Keratinocyte (primary cell): ENCODE measurements at regions not wholly inside any gene's neighbourhood (a gene's known extent, or its start where the extent isn't known, plus 50 kb on each side); places are given as distances from the start of the nearest gene placed in this dataset.

Experiments
- DNase-seq: peaks from one replicate; pipeline ENCODE4 v3.0.0-alpha.2; 2011; ENCODE audit warnings: low read depth, missing footprints, low spot score
- FAIRE-seq: peaks from 2 replicates; lab custom pipeline; 2011; peaks lifted over from hg19 to GRCh38; lab: Jason Lieb, UNC
- H2AFZ ChIP-seq: 2 replicates; pipeline ENCODE4 v1.6.0; 2012; ENCODE audit warnings: low read length, control low read depth, inconsistent platforms; ENCODE audit not compliant: control insufficient read depth
- H3K27ac ChIP-seq: 2 replicates; pipeline ENCODE4 v1.5.1; 2011; ENCODE audit warnings: low read length; ENCODE audit not compliant: control insufficient read depth, insufficient read depth
- H3K27me3 ChIP-seq: 3 replicates; pipeline ENCODE4 v1.6.0; 2011; ENCODE audit warnings: low read length; ENCODE audit not compliant: control insufficient read depth, insufficient read depth; ENCODE audit errors: extremely low read depth
- H3K36me3 ChIP-seq, 2 experiments: 2 replicates in 1 of 2; 3 replicates in 1 of 2; pipeline ENCODE4 v1.5.1; 2011; ENCODE audit warnings: low read length in 2 of 2, mild to moderate bottlenecking in 1 of 2; ENCODE audit not compliant: control insufficient read depth in 2 of 2, insufficient read depth in 2 of 2; ENCODE audit errors: extremely low read depth in 1 of 2
- H3K4me1 ChIP-seq: 3 replicates; pipeline ENCODE4 v1.5.1; 2011; ENCODE audit warnings: low read length; ENCODE audit not compliant: control insufficient read depth, insufficient read depth; ENCODE audit errors: extremely low read depth
- H3K4me2 ChIP-seq: 3 replicates; pipeline ENCODE4 v1.6.0; 2011; ENCODE audit warnings: low read depth, low read length; ENCODE audit not compliant: control insufficient read depth, insufficient read depth; ENCODE audit errors: extremely low read depth
- H3K4me3 ChIP-seq, 3 experiments: fragments of 200-600 bp in 1 of 3; sonication (generic) in 1 of 3; 2 replicates in 2 of 3; 3 replicates in 1 of 3; pipeline ENCODE4 v1.5.1; 2011 to 2016; ENCODE audit warnings: low read length in 3 of 3, mild to moderate bottlenecking in 3 of 3, control low read depth in 2 of 3, inconsistent platforms in 1 of 3, low read depth in 1 of 3, mixed read lengths in 1 of 3, mixed run types in 1 of 3, moderate library complexity in 1 of 3; ENCODE audit not compliant: control insufficient read depth in 2 of 3, insufficient read depth in 2 of 3; ENCODE audit errors: extremely low read depth in 1 of 3
- H3K79me2 ChIP-seq: 2 replicates; pipeline ENCODE4 v1.6.0; 2012; ENCODE audit warnings: low read length; ENCODE audit not compliant: control insufficient read depth, insufficient read depth
- H3K9ac ChIP-seq: 3 replicates; pipeline ENCODE4 v1.6.0; 2011; ENCODE audit warnings: low read length; ENCODE audit not compliant: control insufficient read depth, insufficient read depth; ENCODE audit errors: extremely low read depth
- H3K9me1 ChIP-seq: 3 replicates; pipeline ENCODE4 v1.6.0; 2011; ENCODE audit warnings: low read length; ENCODE audit not compliant: control insufficient read depth, insufficient read depth; ENCODE audit errors: extremely low read depth
- H3K9me3 ChIP-seq: 2 replicates; pipeline ENCODE4 v1.5.1; 2012; ENCODE audit warnings: low read depth, low read length; ENCODE audit not compliant: control insufficient read depth
- H4K20me1 ChIP-seq: 3 replicates; pipeline ENCODE4 v1.6.0; 2011; ENCODE audit warnings: low read length; ENCODE audit not compliant: control insufficient read depth, insufficient read depth; ENCODE audit errors: extremely low read depth
- CTCF ChIP-seq, 3 experiments: IDR thresholded peaks in 1 of 3; conservative IDR thresholded peaks in 1 of 3; optimal IDR thresholded peaks in 1 of 3; 2 replicates in 2 of 3; 3 replicates in 1 of 3; pipeline versions ENCODE3 to v1.5.1; 2011; ENCODE audit warnings: low read length in 3 of 3, mild to moderate bottlenecking in 3 of 3, moderate library complexity in 2 of 3, control low read depth in 1 of 3, inconsistent platforms in 1 of 3; ENCODE audit not compliant: insufficient read depth in 2 of 3; ENCODE audit errors: extremely low read depth in 1 of 3
- EZH2 ChIP-seq: IDR thresholded peaks from one replicate; pipeline ENCODE4 v1.6.1; 2012; ENCODE audit warnings: inconsistent platforms, mild to moderate bottlenecking, low read length, moderate library complexity
- dilution Hi-C: fragments of 300-500 bp; cut with MboI; formaldehyde crosslinking; loops from one replicate; pipeline ENCODE4 v1.7.0; 2020; ENCODE audit warnings: low sequenced_read_pairs; ENCODE audit not compliant: extremely low pct_ligation_motif_present

GRCh38 chr10:109025172-109025571 lies 898.1 kb downstream of the XPNPEP1 start:
- Histone ChIP-seq H3K4me2 (no peak overlapping the region), H2AFZ (no peak overlapping the region), H3K27me3 (no peaks in the 10 kb centered on the region), H3K9me3 (no peaks in the 10 kb centered on the region), H3K9me1 (no peaks in the 10 kb centered on the region), H3K27ac (no peak overlapping the region), H3K4me3 (no peak overlapping the region), H3K79me2 (no peaks in the 10 kb centered on the region), H3K4me1 (no peaks in the 10 kb centered on the region), H3K36me3 (no peaks in the 10 kb centered on the region), H3K9ac (no peak overlapping the region), H4K20me1 (no peaks in the 10 kb centered on the region)
- TF ChIP-seq EZH2 (no peak), CTCF (optimal IDR thresholded peaks at IDR 0.05 in 1 of 3, IDR thresholded peaks at IDR 0.05 in 1 of 3, conservative IDR thresholded peaks at IDR 0.05 in 1 of 3; ENCODE audit: extremely low read depth in 1 of 3, insufficient read depth in 2 of 3, low read length in 3 of 3) (no peak)
- FAIRE-seq (no peak), DNase-seq (no peak)
- dilution Hi-C loops, result no loop called here

GRCh38 chr10:109022417-109023049 lies 900.8 kb downstream of the XPNPEP1 start:
- TF ChIP-seq EZH2, result no peak
- TF ChIP-seq CTCF (optimal IDR thresholded peaks at IDR 0.05 in 1 of 3, IDR thresholded peaks at IDR 0.05 in 1 of 3, conservative IDR thresholded peaks at IDR 0.05 in 1 of 3; ENCODE audit: extremely low read depth in 1 of 3, insufficient read depth in 2 of 3, low read length in 3 of 3), result no peak
- no peak for FAIRE-seq
- DNase-seq, result no peak
- Histone ChIP-seq H3K79me2 (no peaks in the 10 kb centered on the region), H3K36me3 (no peaks in the 10 kb centered on the region), H3K9me1 (no peaks in the 10 kb centered on the region), H3K9ac (no peak overlapping the region), H3K9me3 (no peaks in the 10 kb centered on the region), H4K20me1 (no peaks in the 10 kb centered on the region), H3K27ac (no peak overlapping the region), H2AFZ (no peak overlapping the region), H3K4me1 (no peaks in the 10 kb centered on the region), H3K4me3 (no peak overlapping the region), H3K27me3 (no peaks in the 10 kb centered on the region), H3K4me2 (no peak overlapping the region)
- dilution Hi-C loops, result no loop called here
